ENCODE measurements at regions not wholly inside any gene's neighbourhood (a gene's known extent, or its start where the extent isn't known, plus 50 kb on each side); places are given as distances from the start of the nearest gene placed in this dataset.

- Histone ChIP-seq H3K36me3 (ENCODE audit: control insufficient read depth, insufficient read depth, low read length) (no peaks in the 10 kb centered on the region), H3K9me3 (ENCODE audit: control insufficient read depth, low read length) (no peaks in the 10 kb centered on the region), H3K27ac (ENCODE audit: low read depth, low read length) (no peak overlapping the region), H3K4me1 (ENCODE audit: control insufficient read depth, insufficient read depth, low read length) (no peaks in the 10 kb centered on the region), H3K9ac (ENCODE audit: extremely low read depth, low read length, poor library complexity, severe bottlenecking) (no peak overlapping the region), H3K27me3 (ENCODE audit: control insufficient read depth, insufficient read depth, low read length, poor library complexity, severe bottlenecking) (no peaks in the 10 kb centered on the region), H3K4me3 (ENCODE audit: low read length) (no peak overlapping the region)
- TF ChIP-seq CTCF (conservative IDR thresholded peaks at IDR 0.05): no peak
- WGBS, 2 experiments (ENCODE audit: insufficient coverage in 1 of 2, insufficient read length in 1 of 2): 92 to 100% methylated on average over 2 to 4 of the region's 4 CpGs
- no peak for DNase-seq
- H3K27me3 Mint-ChIP-seq (ENCODE audit: insufficient read depth): no peaks in the 10 kb centered on the region
- no peaks in the 10 kb centered on the region for H3K9me3 Mint-ChIP-seq
- H3K4me3 Mint-ChIP-seq: no peak overlapping the region
- H3K36me3 Mint-ChIP-seq (ENCODE audit: low read depth): no peaks in the 10 kb centered on the region
- no peaks in the 10 kb centered on the region for H3K4me1 Mint-ChIP-seq
- no peak overlapping the region for H3K27ac Mint-ChIP-seq
These were observed 469.0 kb downstream of the TLL1 start for GRCh38 chr4:166341992-166342391.

GRCh38 chr4:166363198-166363597 is 490.2 kb downstream of the TLL1 start:
- Mint-ChIP-seq H3K36me3 (ENCODE audit: low read depth) (no peaks in the 10 kb centered on the region), H3K4me1 (no peaks in the 10 kb centered on the region), H3K27ac (no peak overlapping the region), H3K27me3 (ENCODE audit: insufficient read depth) (no peaks in the 10 kb centered on the region), H3K9me3 (no peaks in the 10 kb centered on the region), H3K4me3 (no peak overlapping the region)
- no peak overlapping the region for H3K27ac ChIP-seq (ENCODE audit: low read depth, low read length)
- H3K27me3 ChIP-seq (ENCODE audit: control insufficient read depth, insufficient read depth, low read length, poor library complexity, severe bottlenecking): no peaks in the 10 kb centered on the region
- no peak for TF ChIP-seq CTCF (conservative IDR thresholded peaks at IDR 0.05)
- H3K4me3 ChIP-seq (ENCODE audit: low read length): no peak overlapping the region
- no peak overlapping the region for H3K9ac ChIP-seq (ENCODE audit: extremely low read depth, low read length, poor library complexity, severe bottlenecking)
- H3K36me3 ChIP-seq (ENCODE audit: control insufficient read depth, insufficient read depth, low read length): no peaks in the 10 kb centered on the region
- DNase-seq: no peak
- no peaks in the 10 kb centered on the region for H3K4me1 ChIP-seq (ENCODE audit: control insufficient read depth, insufficient read depth, low read length)
- H3K9me3 ChIP-seq (ENCODE audit: control insufficient read depth, low read length): peaks cover 4% of the 10 kb centered on the region
- WGBS, 2 experiments (ENCODE audit: insufficient coverage in 1 of 2, insufficient read length in 1 of 2): 83% methylated on average over 2 of the region's 2 CpGs; no CpG with 5 or more reads in 1 of the 2 experiments

- Mint-ChIP-seq H3K27ac (no peak overlapping the region), H3K9me3 (peaks cover 7% of the 10 kb centered on the region), H3K36me3 (ENCODE audit: low read depth) (no peaks in the 10 kb centered on the region), H3K27me3 (ENCODE audit: insufficient read depth) (no peaks in the 10 kb centered on the region), H3K4me1 (no peaks in the 10 kb centered on the region), H3K4me3 (no peak overlapping the region)
- no peak for DNase-seq
- Histone ChIP-seq H3K4me3 (ENCODE audit: low read length) (no peak overlapping the region), H3K27ac (ENCODE audit: low read depth, low read length) (no peak overlapping the region), H3K27me3 (ENCODE audit: control insufficient read depth, insufficient read depth, low read length, poor library complexity, severe bottlenecking) (no peaks in the 10 kb centered on the region), H3K9me3 (ENCODE audit: control insufficient read depth, low read length) (peaks cover 11% of the 10 kb centered on the region), H3K36me3 (ENCODE audit: control insufficient read depth, insufficient read depth, low read length) (no peaks in the 10 kb centered on the region), H3K9ac (ENCODE audit: extremely low read depth, low read length, poor library complexity, severe bottlenecking) (no peak overlapping the region), H3K4me1 (ENCODE audit: control insufficient read depth, insufficient read depth, low read length) (no peaks in the 10 kb centered on the region)
- 80 to 96% methylated on average over 1 to 2 of the region's 3 CpGs for WGBS, 2 experiments (ENCODE audit: insufficient coverage in 1 of 2, insufficient read length in 1 of 2)
- TF ChIP-seq CTCF (conservative IDR thresholded peaks at IDR 0.05): no peak
These were observed 493.0 kb downstream of the TLL1 start for GRCh38 chr4:166366012-166366411.

All from endodermal cell (in vitro differentiated cells).